ENCODE measurements at regions not wholly inside any gene's neighbourhood (a gene's known extent, or its start where the extent isn't known, plus 50 kb on each side); places are given as distances from the start of the nearest gene placed in this dataset.

- DNase-seq (no peak), ATAC-seq (no peak)
- intact Hi-C loops (cut with DNase I), result no loop called here
- no peaks in the 10 kb centered on the region for H3K4me1 ChIP-seq
- H3K27me3 ChIP-seq, result no peaks in the 10 kb centered on the region
- no peak for TF ChIP-seq CTCF (IDR thresholded peaks at IDR 0.05)
- no peak overlapping the region for H3K4me3 ChIP-seq
- H3K36me3 ChIP-seq, result no peaks in the 10 kb centered on the region
- H3K27ac ChIP-seq, result no peak overlapping the region
- no peaks in the 10 kb centered on the region for H3K9me3 ChIP-seq
Observed at GRCh38 chr10:23533212-23533611, 94.3 kb downstream of the OTUD1 start.

- no peak for DNase-seq
- Histone ChIP-seq H3K4me3 (no peak overlapping the region), H3K9me3 (no peaks in the 10 kb centered on the region), H3K27ac (no peak overlapping the region), H3K36me3 (no peaks in the 10 kb centered on the region), H3K27me3 (no peaks in the 10 kb centered on the region), H3K4me1 (no peaks in the 10 kb centered on the region)
- TF ChIP-seq CTCF (IDR thresholded peaks at IDR 0.05), result no peak
- intact Hi-C loops (cut with DNase I), result no loop called here
- ATAC-seq, result no peak
Observed at GRCh38 chr10:23534326-23534725, 95.5 kb downstream of the OTUD1 start.

GRCh38 chr10:23534761-23535160 is 95.9 kb downstream of the OTUD1 start:
- no peak overlapping the region for H3K4me3 ChIP-seq
- ATAC-seq, result no peak
- intact Hi-C loops (cut with DNase I), result no loop called here

GRCh38 chr10:23535381-23535780 is 96.5 kb downstream of the OTUD1 start:
- no peak for TF ChIP-seq CTCF (IDR thresholded peaks at IDR 0.05)
- Histone ChIP-seq H3K27me3 (no peaks in the 10 kb centered on the region), H3K4me3 (no peak overlapping the region), H3K9me3 (no peaks in the 10 kb centered on the region), H3K27ac (no peak overlapping the region), H3K36me3 (no peaks in the 10 kb centered on the region), H3K4me1 (peaks cover 0 to 10% of the 10 kb centered on the region in 2 donors)
- intact Hi-C loops (cut with DNase I), result no loop called here
- DNase-seq (no peak), ATAC-seq (no peak)

More at GRCh38 chr10:23534761-23535160, 95.9 kb downstream of the OTUD1 start:
- Histone ChIP-seq H3K27ac (no peak overlapping the region), H3K27me3 (no peaks in the 10 kb centered on the region), H3K36me3 (no peaks in the 10 kb centered on the region), H3K9me3 (no peaks in the 10 kb centered on the region), H3K4me1 (peaks cover 0 to 4% of the 10 kb centered on the region in 2 donors)
- DNase-seq, result no peak
- no peak for TF ChIP-seq CTCF (IDR thresholded peaks at IDR 0.05)

- Histone ChIP-seq H3K36me3 (no peaks in the 10 kb centered on the region), H3K27ac (no peak overlapping the region), H3K9me3 (no peaks in the 10 kb centered on the region), H3K4me1 (peaks cover 0 to 31% of the 10 kb centered on the region in 2 donors), H3K27me3 (no peaks in the 10 kb centered on the region), H3K4me3 (no peak overlapping the region)
- intact Hi-C loops (cut with DNase I), result no loop called here
- DNase-seq (no peak), ATAC-seq (no peak)
- no peak for TF ChIP-seq CTCF (IDR thresholded peaks at IDR 0.05)
Observed at GRCh38 chr10:23538968-23539367, 100.1 kb downstream of the OTUD1 start.
